ENCODE measurements at regions not wholly inside any gene's neighbourhood (a gene's known extent, or its start where the extent isn't known, plus 50 kb on each side); places are given as distances from the start of the nearest gene placed in this dataset.

DNA sequence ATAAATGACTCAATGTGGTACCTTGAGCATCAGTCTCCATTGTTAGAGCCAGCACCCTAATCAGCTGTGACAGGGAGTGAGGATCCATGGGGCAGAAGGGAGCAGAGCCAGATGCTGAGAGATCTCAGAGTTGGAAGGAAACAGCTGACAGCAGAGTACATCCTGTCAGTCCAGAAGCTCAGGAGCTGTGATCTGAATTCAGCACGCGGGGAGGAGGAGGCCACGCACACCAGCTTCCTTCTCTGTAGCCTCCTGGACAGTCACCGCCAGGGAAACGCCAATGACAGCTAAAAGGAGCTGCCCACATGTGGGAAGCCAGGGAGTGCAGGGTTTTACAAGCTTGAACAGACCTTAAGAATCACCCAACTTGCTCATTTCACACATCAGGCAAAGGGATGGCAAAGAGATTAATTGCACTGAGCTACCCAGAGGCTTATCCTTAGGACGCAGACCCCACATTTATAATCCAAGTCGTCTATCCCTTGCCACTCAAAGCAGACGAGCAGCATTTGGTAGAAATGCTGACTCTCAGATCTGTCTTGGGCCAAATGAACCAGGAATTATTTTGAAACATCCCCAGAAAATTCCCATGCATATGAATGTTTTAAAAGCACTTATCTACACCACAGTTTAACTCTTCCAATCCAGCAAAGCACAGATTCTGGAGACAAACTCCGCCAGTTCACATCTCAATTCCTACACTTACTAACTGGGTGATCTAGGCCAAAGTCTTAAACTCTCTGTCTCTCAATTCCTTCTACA lies 322.6 kb upstream of the TMTC1 start:
- DNase-seq (ENCODE audit: low read depth) = no peak
- TF ChIP-seq, protein P1, sequence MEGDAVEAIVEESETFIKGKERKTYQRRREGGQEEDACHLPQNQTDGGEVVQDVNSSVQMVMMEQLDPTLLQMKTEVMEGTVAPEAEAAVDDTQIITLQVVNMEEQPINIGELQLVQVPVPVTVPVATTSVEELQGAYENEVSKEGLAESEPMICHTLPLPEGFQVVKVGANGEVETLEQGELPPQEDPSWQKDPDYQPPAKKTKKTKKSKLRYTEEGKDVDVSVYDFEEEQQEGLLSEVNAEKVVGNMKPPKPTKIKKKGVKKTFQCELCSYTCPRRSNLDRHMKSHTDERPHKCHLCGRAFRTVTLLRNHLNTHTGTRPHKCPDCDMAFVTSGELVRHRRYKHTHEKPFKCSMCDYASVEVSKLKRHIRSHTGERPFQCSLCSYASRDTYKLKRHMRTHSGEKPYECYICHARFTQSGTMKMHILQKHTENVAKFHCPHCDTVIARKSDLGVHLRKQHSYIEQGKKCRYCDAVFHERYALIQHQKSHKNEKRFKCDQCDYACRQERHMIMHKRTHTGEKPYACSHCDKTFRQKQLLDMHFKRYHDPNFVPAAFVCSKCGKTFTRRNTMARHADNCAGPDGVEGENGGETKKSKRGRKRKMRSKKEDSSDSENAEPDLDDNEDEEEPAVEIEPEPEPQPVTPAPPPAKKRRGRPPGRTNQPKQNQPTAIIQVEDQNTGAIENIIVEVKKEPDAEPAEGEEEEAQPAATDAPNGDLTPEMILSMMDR (IDR thresholded peaks at IDR 0.05; ENCODE audit: insufficient read depth, low read depth, low read length) = no peak
- no peak overlapping the region for H3K4me3 ChIP-seq (ENCODE audit: low read depth, low read length)

DNA sequence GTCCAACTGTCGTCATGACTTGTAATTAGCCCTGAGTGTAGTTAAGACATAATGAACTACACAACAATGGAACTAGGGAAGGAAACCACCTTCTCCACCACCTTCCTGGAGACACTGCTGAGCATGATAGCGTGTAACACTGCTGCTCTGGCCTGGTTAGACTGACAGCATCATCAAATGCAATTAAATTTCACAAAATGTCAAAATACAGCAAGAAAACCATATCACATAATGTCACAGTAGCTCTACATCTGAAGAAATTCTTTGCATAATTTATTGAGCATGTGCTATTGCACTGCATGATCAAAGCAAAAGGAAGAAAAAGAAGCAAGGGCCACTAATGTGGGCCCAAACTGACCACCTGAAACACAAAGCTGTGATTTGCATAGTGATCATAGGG lies 321.8 kb upstream of the TMTC1 start:
- DNase-seq (ENCODE audit: low read depth) = no peak
- H3K4me3 ChIP-seq (ENCODE audit: low read depth, low read length) = no peak overlapping the region
- TF ChIP-seq, protein P1 (IDR thresholded peaks at IDR 0.05; ENCODE audit: insufficient read depth, low read depth, low read length) = no peak

DNA sequence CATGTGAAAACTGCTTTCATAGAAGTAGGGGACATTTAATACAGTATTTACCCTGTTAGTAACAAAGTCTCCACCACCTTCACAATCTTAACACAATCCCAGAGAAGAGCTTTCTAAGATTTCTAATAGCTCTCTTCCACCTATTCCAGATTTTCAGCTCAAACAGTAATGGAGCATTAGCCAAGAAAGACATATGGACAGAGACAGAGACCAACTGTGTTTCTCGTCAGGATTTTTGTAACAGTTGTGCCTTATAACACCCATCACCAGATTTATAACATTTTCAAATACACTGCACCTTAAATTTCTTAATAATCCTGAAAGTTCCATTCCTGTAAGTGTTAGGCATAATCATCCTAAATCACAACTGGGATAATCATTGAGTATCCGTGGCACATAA lies 321.2 kb upstream of the TMTC1 start:
- TF ChIP-seq, protein P1 (IDR thresholded peaks at IDR 0.05; ENCODE audit: insufficient read depth, low read depth, low read length) = no peak
- no peak for DNase-seq (ENCODE audit: low read depth)
- no peak overlapping the region for H3K4me3 ChIP-seq (ENCODE audit: low read depth, low read length)

DNA sequence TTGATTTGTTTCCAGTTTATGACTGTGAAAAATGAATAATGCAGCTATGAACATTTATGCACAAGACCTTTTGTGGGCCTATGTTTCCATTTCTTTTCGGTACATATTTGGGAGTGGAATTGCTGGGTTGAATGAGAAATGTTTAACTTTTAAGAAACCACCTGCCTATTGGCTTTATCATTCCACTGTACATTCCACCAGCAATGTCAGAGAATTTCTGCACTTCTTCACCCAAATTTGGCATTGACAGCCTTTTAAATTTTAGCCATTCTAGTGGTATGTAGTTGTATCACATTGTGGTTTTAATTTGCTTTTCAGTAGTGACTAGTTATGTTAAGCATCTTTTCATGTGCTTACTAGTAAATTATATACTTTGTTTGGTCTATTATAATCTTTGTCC lies 317.0 kb upstream of the TMTC1 start:
- TF ChIP-seq, protein P1 (IDR thresholded peaks at IDR 0.05; ENCODE audit: insufficient read depth, low read depth, low read length) = no peak
- no peak for DNase-seq (ENCODE audit: low read depth)
- no peak overlapping the region for H3K4me3 ChIP-seq (ENCODE audit: low read depth, low read length)

DNA sequence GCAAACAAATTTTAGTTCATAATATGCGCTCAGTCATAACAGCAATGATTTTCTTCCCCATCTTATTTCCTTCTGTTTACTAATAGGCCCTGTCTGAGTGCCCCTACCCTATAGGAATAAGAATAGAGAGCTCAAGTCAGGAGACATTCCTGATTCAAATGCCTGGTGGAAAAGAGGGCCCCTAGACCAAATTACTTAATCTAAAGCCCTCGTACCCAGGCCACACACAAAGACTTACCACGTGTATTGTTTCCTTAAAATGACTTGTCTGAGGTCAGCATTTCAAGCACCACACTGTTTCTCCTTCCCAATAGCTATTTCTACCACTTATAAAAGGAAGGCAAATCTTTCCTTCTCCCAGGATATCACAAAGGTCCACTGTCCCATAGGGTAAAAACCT lies 314.9 kb upstream of the TMTC1 start:
- DNase-seq (ENCODE audit: low read depth) = no peak
- TF ChIP-seq, protein P1 (IDR thresholded peaks at IDR 0.05; ENCODE audit: insufficient read depth, low read depth, low read length) = no peak
- H3K4me3 ChIP-seq (ENCODE audit: low read depth, low read length) = no peak overlapping the region

DNA sequence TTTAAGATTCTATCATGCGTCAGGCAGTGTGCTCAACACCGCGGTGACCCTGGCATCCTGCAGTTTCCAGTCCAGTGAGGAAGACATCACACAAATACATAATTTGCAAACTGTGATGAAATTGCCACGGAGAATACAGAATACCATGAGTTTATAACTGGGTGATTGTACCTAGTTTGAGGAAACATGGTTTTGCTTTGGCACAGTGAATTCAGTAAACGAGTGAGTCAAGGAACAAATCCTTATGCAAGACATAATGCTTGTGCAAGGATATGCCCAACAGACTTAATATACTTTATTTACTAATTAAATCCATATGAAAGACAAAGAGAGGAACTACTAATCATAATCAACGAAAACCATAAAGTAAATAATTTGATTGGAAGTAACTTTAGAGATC lies 311.8 kb upstream of the TMTC1 start:
- TF ChIP-seq, protein P1 (IDR thresholded peaks at IDR 0.05; ENCODE audit: insufficient read depth, low read depth, low read length) = no peak
- no peak for DNase-seq (ENCODE audit: low read depth)
- no peak overlapping the region for H3K4me3 ChIP-seq (ENCODE audit: low read depth, low read length)
